ENCODE measurements at regions not wholly inside any gene's neighbourhood (a gene's known extent, or its start where the extent isn't known, plus 50 kb on each side); places are given as distances from the start of the nearest gene placed in this dataset.

GRCh38 chr10:126776168-126776567, 105.7 kb upstream of the C10orf90 start:
- TF ChIP-seq CTCF (IDR thresholded peaks at IDR 0.05; ENCODE audit: extremely low read depth in 1 of 2, insufficient read depth in 1 of 2, low read depth in 1 of 2, low read length in 2 of 2) (no peak), POLR2A (IDR thresholded peaks at IDR 0.05; ENCODE audit: low read depth, low read length) (no peak), MYC (IDR thresholded peaks at IDR 0.05; ENCODE audit: low read depth, low read length) (no peak), GATA2 (IDR thresholded peaks at IDR 0.05; ENCODE audit: insufficient read depth, insufficient read length, low read depth, low read length) (no peak), EZH2 (IDR thresholded peaks at IDR 0.05; ENCODE audit: borderline replicate concordance, low read depth, low read length, severe bottlenecking) (no peak), POLR2AphosphoS5 (IDR thresholded peaks at IDR 0.05; ENCODE audit: insufficient read depth, low read depth, low read length) (no peak), MAX (IDR thresholded peaks at IDR 0.05; ENCODE audit: insufficient read depth, insufficient read length) (no peak), JUN (IDR thresholded peaks at IDR 0.05; ENCODE audit: borderline replicate concordance, insufficient read depth, insufficient read length, low read depth) (no peak), FOS (IDR thresholded peaks at IDR 0.05; ENCODE audit: borderline replicate concordance, insufficient read depth, low read length) (no peak)

Measured in endothelial cell of umbilical vein (primary cell).